ENCODE measurements at regions not wholly inside any gene's neighbourhood (a gene's known extent, or its start where the extent isn't known, plus 50 kb on each side); places are given as distances from the start of the nearest gene placed in this dataset.

GRCh38 chr1:217136895-217137205, 413.6 kb upstream of the ESRRG start:
- intact Hi-C loops (cut with DNase I) = no loop called here
- Histone ChIP-seq H3K27me3 (peaks cover 68% of the 10 kb centered on the region), H3K36me3 (no peaks in the 10 kb centered on the region), H3K9ac (ENCODE audit: low read depth in 2 of 2, low read length in 2 of 2) (no peak overlapping the region), H3K9me3 (no peaks in the 10 kb centered on the region), H3K4me1 (no peaks in the 10 kb centered on the region), H3K27ac (no peak overlapping the region), H3K4me3 (no peak overlapping the region)
- no peak for TF ChIP-seq CTCF (IDR thresholded peaks at IDR 0.05)
- DNase-seq = no peak

- no peak for DNase-seq
- Histone ChIP-seq H3K4me3 (peak overlapping the region; percentile 22), H3K27ac (no peak overlapping the region), H3K36me3 (no peaks in the 10 kb centered on the region), H3K9me3 (no peaks in the 10 kb centered on the region), H3K27me3 (peaks cover 68% of the 10 kb centered on the region), H3K9ac (ENCODE audit: low read depth in 2 of 2, low read length in 2 of 2) (no peak overlapping the region), H3K4me1 (no peaks in the 10 kb centered on the region)
- intact Hi-C loops (cut with DNase I) = no loop called here
- no peak for TF ChIP-seq CTCF (IDR thresholded peaks at IDR 0.05)
These were observed 413.0 kb upstream of the ESRRG start for GRCh38 chr1:217135987-217136894.

GRCh38 chr1:217135569-217135915, 412.3 kb upstream of the ESRRG start:
- H3K36me3 ChIP-seq = no peaks in the 10 kb centered on the region
- no peaks in the 10 kb centered on the region for H3K4me1 ChIP-seq
- no peaks in the 10 kb centered on the region for H3K9me3 ChIP-seq
- H3K9ac ChIP-seq (ENCODE audit: low read depth in 2 of 2, low read length in 2 of 2) = no peak overlapping the region
- intact Hi-C loops (cut with DNase I) = no loop called here
- H3K4me3 ChIP-seq = peak overlapping the region; percentile 22
- no peak for TF ChIP-seq CTCF (IDR thresholded peaks at IDR 0.05)
- H3K27me3 ChIP-seq = peaks cover 67% of the 10 kb centered on the region
- H3K27ac ChIP-seq = no peak overlapping the region
- no peak for DNase-seq

GRCh38 chr1:217134857-217135568, 411.8 kb upstream of the ESRRG start:
- H3K9me3 ChIP-seq = no peaks in the 10 kb centered on the region
- intact Hi-C loops (cut with DNase I) = no loop called here
- peak overlapping the region; percentile 22 for H3K4me3 ChIP-seq
- no peak for DNase-seq
- TF ChIP-seq CTCF (IDR thresholded peaks at IDR 0.05) = no peak
- no peaks in the 10 kb centered on the region for H3K36me3 ChIP-seq
- H3K27me3 ChIP-seq = peaks cover 62% of the 10 kb centered on the region
- no peak overlapping the region for H3K27ac ChIP-seq
- H3K9ac ChIP-seq (ENCODE audit: low read depth in 2 of 2, low read length in 2 of 2) = no peak overlapping the region
- H3K4me1 ChIP-seq = no peaks in the 10 kb centered on the region

- Histone ChIP-seq H3K36me3 (no peaks in the 10 kb centered on the region), H3K4me3 (no peak overlapping the region), H3K27me3 (peaks cover 58% of the 10 kb centered on the region), H3K9me3 (no peaks in the 10 kb centered on the region), H3K4me1 (no peaks in the 10 kb centered on the region), H3K27ac (no peak overlapping the region), H3K9ac (ENCODE audit: low read depth in 2 of 2, low read length in 2 of 2) (no peak overlapping the region)
- intact Hi-C loops (cut with DNase I) = no loop called here
- DNase-seq = no peak
- TF ChIP-seq CTCF (IDR thresholded peaks at IDR 0.05) = no peak
These were observed 411.0 kb upstream of the ESRRG start for GRCh38 chr1:217133958-217134856.
